GM21723 (cell line): ENCODE measurements at regions not wholly inside any gene's neighbourhood (a gene's known extent, or its start where the extent isn't known, plus 50 kb on each side); places are given as distances from the start of the nearest gene placed in this dataset.

Source experiments
- ATAC-seq: cut with Tn5 transposase; IDR thresholded peaks from one replicate; pipeline ENCODE4 v1.9.1; 2021; ENCODE audit warnings: mild to moderate bottlenecking, moderate library complexity; ENCODE audit not compliant: unreplicated experiment

DNA sequence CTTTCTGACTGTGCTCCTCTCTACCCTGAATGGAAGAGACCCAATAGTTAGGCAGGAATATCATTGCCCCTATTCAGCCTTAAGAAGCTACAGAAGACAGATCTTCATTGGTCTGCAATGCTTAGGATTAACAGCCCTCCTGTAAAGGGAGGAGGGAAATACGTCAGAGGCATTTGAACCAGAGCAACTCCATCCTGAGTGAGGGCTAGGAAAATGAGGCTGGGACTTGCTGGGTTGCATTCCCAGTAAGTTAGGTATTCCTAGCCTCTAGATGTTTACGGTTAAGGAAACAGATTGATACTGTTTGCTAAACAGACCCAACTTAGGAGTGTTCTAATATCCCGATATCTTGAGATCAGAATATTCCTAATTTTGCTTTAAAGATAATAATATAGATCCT lies 63.5 kb downstream of the PCDH18 start:
- no peak for ATAC-seq

- no peak for ATAC-seq
These were observed 64.8 kb downstream of the PCDH18 start for GRCh38 chr4:137467537-137467936.

DNA sequence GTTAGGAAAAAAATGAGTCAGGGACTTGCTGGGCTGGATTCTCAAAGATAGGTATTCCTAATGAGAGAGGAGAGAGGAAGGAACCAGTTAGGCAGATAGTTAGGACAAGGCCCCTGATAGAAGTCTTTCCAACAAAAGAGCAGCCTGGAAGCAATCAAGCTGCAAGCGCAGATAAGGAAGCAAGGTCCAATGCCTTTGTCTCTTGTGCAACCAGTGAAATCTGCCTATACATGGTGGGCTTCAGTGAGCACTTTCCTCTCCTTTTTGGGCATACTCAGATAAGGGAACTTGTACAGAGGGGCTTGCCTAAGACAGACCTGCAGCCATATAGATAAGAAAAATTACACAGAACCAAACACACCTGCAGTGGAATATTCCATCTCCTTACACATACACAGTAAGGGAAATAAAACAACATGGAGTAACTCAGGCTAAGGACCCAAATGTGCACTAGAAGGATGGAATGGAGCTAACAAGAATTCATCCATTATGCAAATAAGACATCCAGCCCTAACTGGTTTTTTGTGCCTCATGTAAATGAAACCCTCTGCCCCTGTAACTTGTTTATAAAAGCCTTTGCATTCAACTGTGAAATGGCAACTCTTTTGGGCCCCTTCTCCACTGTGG lies 68.8 kb downstream of the PCDH18 start:
- no peak for ATAC-seq

GRCh38 chr4:137455647-137456321 lies 76.5 kb downstream of the PCDH18 start:
- no peak for ATAC-seq

- no peak for ATAC-seq
These were observed 77.5 kb downstream of the PCDH18 start for GRCh38 chr4:137454767-137455166.

DNA sequence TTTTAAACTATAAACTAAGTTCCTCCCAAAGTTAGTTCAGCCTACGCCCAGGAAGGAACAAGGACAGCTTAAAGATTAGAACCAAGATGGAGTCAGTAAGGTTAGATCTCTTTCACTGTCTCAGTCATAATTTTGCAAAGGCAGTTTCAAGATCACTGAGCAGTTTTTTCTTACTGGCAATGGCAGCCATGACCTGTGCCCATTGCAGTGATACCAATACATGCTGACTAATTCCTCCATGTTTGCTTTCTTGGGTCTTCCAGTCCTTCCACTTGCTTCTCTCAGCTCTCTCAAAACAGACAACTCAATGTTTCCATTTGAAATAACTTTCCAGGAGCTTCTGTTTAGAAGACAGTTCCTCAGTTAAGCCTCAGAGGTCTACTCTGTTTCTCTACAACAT lies 79.5 kb downstream of the PCDH18 start:
- no peak for ATAC-seq

DNA sequence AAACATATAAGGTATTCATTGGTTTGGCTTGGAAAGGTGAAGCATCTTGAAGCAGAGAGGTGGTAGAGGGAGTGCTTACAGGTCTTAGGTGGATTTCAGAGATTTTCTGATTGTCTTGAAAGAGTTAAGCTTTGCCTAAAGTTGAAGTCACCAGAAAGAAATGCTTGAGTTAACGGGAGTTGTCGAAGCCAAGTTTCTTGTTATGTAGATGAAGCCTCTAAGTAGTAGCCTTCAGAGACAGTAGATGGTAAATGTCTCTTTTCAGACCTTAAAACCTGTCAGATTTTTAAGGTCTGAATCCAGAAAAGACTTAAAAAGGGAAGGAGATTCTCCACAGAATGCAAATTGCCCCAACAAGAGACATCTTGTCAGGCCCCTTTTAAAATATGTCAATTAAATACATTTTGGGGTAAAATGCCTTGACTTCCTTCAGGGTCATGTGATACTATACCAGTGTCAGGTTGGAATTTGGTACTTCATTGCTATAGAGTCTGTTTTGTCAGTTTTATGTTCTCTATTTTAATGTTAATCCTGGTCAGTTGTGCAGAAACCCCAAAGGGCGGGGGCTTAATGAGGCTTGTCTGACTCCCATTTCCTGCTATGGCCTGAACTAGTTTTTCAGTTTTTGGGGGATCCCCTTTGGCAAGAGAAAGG lies 81.0 kb downstream of the PCDH18 start:
- ATAC-seq: no peak

- ATAC-seq: no peak
These were observed 83.9 kb downstream of the PCDH18 start for GRCh38 chr4:137448402-137448801.

- no peak for ATAC-seq
These were observed 86.2 kb downstream of the PCDH18 start for GRCh38 chr4:137446071-137446470.

DNA sequence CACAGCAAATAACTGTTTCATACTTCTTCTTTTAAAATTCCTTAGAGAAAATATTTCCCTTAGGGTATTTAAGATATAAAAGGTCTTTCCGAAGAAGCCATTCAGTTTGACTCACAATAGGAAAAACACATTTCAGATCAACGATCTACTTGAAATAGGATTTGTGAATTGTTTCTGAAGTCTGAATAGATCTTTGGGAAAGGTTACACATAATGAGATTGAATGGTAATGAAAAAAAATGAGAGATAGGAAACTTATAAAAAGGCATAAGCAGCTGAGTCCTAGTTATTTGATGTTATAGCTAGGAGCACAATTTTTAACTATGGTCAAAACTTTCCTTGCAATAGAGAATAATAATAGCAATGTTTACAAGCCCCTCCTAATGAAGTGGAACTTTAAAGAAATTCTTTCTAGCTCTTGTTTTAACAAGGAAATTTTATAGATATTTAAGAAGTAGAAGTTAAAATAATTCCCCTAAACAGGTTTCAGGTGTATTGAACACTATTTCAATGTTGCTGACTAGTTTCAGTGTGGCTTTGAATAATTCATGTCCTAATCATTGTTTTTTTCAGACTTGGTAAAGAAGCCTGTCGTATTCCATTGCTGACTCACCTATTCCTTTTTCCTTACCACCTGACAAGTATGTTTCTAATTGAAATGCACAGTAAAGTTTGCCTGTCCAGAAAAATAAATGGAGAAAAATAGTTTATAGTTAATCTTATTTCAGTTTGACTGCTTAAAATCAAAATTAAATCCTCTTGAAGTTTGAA lies 89.1 kb downstream of the PCDH18 start:
- ATAC-seq: no peak

- ATAC-seq: no peak
These were observed 99.6 kb downstream of the PCDH18 start for GRCh38 chr4:137432446-137433311.

- no peak for ATAC-seq
These were observed 102.1 kb downstream of the PCDH18 start for GRCh38 chr4:137430171-137430570.

DNA sequence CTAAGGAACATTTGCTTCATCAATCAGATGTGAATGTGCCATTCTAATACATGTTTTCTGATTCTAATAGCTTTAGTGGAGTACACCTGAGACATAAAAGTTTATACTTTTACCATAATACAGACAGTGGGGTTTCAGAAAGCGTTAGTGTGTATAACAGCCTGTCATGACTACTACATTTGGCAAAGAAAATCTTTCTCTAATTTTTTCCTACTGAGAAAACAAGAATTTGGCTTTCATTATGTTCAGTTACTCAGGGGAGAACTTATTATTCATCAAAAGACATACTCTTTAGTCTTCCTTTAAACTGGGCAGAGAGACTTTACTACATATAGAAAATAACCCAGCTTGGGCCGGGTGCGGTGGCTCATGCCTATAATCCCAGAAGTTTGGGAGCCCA lies 104.9 kb downstream of the PCDH18 start:
- ATAC-seq: no peak

DNA sequence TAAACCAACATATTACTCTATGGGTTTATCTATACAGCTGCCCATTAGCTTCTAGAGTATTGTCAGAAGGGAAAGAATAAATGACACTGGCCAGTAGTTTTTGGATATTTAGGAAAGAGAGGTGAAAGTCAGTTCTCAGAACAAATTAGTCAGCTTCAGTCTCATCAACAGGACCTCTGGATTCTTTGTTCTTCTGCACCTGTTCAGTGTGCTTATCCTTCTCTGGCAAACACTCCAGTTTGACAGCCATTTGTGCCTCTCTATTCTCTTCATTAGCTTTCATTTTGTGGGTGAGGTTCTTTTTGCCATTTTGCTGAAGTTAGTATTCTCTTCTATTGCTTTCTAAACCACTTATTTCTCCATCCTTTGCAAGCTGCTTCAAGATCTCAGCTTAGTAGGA lies 107.0 kb downstream of the PCDH18 start:
- no peak for ATAC-seq

DNA sequence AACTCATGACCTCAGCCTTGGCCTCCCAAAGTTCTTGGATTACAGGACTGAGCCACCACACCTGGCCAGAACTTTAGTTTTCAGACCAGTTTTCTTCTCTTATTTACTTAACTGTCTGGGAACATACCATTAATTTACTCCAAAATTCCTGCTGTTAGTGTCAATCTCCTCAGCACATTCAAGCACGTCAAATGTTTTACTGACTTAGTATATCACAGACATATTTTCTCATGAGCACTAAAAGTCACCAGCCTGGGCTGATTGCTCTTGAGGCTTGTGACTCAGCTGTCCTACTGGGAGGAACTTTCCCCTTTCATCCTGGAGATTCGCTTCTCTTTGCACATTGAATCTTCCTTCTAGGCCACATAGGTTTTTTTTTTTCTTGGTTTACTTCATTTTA lies 109.6 kb downstream of the PCDH18 start:
- ATAC-seq: no peak

DNA sequence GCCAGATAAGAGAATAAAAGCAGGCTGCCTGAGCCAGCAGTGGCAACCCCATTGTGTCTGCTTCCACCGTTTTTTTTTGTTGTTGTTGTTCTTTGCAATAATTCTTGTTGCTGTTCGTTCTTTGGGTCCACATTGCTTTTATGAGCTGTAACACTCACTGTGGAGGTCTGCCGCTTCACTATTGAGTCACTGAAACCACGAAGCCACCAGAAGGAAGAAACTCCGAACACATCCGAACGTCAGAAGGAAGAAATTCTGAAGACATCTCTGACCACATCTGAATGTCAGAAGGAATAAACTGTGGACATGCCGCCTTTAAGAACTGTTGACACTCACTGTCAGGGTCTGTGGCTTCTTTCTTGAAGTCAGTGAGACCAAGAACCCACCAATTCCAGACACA lies 110.5 kb downstream of the PCDH18 start:
- ATAC-seq: no peak

DNA sequence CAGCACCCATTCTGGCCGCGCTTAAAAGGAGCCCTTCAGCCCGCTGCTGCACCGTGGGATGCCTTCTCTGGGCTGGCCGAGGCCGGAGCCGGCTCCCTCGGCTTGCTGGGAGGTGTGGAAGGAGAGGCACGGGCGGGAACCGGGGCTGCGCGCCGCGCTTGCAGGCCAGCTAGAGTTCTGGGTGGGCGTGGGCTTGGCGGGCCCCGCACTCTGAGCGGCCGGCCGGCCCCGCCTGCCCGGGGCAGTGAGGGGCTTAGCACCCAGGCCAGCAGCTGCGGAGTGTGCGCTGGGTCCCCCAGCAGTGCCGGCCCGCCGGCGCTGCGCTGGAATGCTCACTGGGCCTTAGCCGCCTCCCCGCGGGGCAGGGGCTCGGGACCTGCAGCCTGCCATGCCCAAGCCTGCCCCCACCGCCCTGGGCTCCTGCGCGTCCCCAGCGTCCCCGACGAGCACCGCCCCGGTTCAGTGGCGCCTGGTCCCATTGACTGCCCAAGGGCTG lies 111.3 kb downstream of the PCDH18 start:
- no peak for ATAC-seq

- ATAC-seq: no peak
These were observed 114.6 kb downstream of the PCDH18 start for GRCh38 chr4:137417676-137418075.

- ATAC-seq: no peak
These were observed 117.5 kb downstream of the PCDH18 start for GRCh38 chr4:137414802-137415201.

DNA sequence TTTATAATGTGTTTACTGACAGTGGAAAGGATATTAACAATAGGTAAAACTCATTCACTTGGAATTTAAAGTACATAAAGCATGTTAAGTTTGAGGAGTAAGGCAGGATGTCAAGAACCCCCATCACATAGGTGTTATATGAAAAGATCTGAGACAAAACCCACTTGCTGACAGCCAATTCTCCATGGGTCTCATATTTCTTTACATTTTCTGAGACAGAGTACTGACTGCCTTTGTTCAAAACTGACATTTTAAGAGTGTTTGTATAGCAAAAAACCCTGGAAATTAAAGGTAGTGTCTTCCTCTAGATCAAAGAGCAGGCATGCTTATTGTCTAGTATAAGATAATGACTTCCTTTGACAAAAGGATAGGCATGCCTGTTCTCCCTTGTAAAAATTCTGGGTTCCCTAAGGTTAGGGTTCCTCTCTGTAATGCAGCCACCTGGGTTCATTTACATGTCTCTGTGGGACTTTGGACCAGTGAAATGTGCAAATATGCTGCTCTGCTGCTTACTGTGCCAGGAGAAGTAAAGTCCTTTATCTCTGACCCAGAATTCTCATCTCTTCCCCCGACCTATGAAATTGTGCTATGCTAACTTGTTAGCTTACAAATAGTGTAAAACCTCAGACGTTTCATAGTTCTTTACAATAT lies 123.6 kb downstream of the PCDH18 start:
- ATAC-seq: no peak
